HFF-Myc (cell line): ENCODE measurements at regions not wholly inside any gene's neighbourhood (a gene's known extent, or its start where the extent isn't known, plus 50 kb on each side); places are given as distances from the start of the nearest gene placed in this dataset.

ENCODE experiments used
- DNase-seq: peaks from one replicate; pipeline ENCODE4 v3.0.0-alpha.2; 2011; ENCODE audit warnings: low read depth; ENCODE audit errors: extremely low read depth
- H3K4me3 ChIP-seq: replicated peaks from 2 replicates; pipeline ENCODE4 v1.5.1; 2011; ENCODE audit warnings: low read depth, mild to moderate bottlenecking, control low read depth, low read length
- CTCF ChIP-seq: IDR thresholded peaks from 2 replicates; pipeline ENCODE4 v1.5.1; 2012; ENCODE audit warnings: mild to moderate bottlenecking, low read depth, low read length, control low read depth; ENCODE audit errors: missing control alignments

- DNase-seq = no peak
- no peak for TF ChIP-seq CTCF
- H3K4me3 ChIP-seq = no peak overlapping the region
Measured at GRCh38 chr3:117306299-117306698, 596.7 kb downstream of the TUSC7 start.

GRCh38 chr3:117308353-117308752 lies 598.8 kb downstream of the TUSC7 start:
- no peak for TF ChIP-seq CTCF
- H3K4me3 ChIP-seq = no peak overlapping the region
- DNase-seq = no peak

GRCh38 chr3:117308756-117309155 lies 599.2 kb downstream of the TUSC7 start:
- H3K4me3 ChIP-seq = no peak overlapping the region
- no peak for TF ChIP-seq CTCF
- no peak for DNase-seq

GRCh38 chr3:117310536-117310935 lies 601.0 kb downstream of the TUSC7 start:
- H3K4me3 ChIP-seq = no peak overlapping the region
- no peak for TF ChIP-seq CTCF
- no peak for DNase-seq

- H3K4me3 ChIP-seq = no peak overlapping the region
- no peak for TF ChIP-seq CTCF
- DNase-seq = no peak
Measured at GRCh38 chr3:117314441-117315150, 605.0 kb downstream of the TUSC7 start.

GRCh38 chr3:117322866-117323265 lies 613.3 kb downstream of the TUSC7 start:
- no peak overlapping the region for H3K4me3 ChIP-seq
- TF ChIP-seq CTCF = no peak
- peak; percentile 2 for DNase-seq

- TF ChIP-seq CTCF = no peak
- no peak for DNase-seq
Measured at GRCh38 chr3:117346901-117347300, 637.3 kb downstream of the TUSC7 start.

More at GRCh38 chr3:117346901-117347300, 637.3 kb downstream of the TUSC7 start:
- no peak overlapping the region for H3K4me3 ChIP-seq
